Liver (tissue), 8 donors: ENCODE measurements at regions not wholly inside any gene's neighbourhood (a gene's known extent, or its start where the extent isn't known, plus 50 kb on each side); places are given as distances from the start of the nearest gene placed in this dataset.

Source experiments
- DNase-seq: peaks from one replicate; pipeline ENCODE4 v3.0.0-alpha.2; 2017; ENCODE audit warnings: low spot score
- H3K27ac ChIP-seq, 2 donors: one replicate each; pipeline ENCODE4 v1.7.0; 2013; ENCODE audit warnings: inconsistent platforms in 2 of 2, low read length in 2 of 2, control low read depth in 1 of 2, low read depth in 1 of 2, mild to moderate bottlenecking in 1 of 2
- H3K27me3 ChIP-seq, 4 donors: one replicate each; pipeline versions ENCODE4 v1.6.1 to v1.7.0; 2013; ENCODE audit warnings: low read length in 3 of 4, inconsistent platforms in 1 of 4, mild to moderate bottlenecking in 1 of 4, moderate library complexity in 1 of 4; ENCODE audit not compliant: control insufficient read depth in 4 of 4, insufficient read depth in 4 of 4
- H3K36me3 ChIP-seq, 4 donors: one replicate each; pipeline versions ENCODE4 v1.6.1 to v1.7.0; 2013; ENCODE audit warnings: low read length in 3 of 4, mild to moderate bottlenecking in 3 of 4, low read depth in 1 of 4, moderate library complexity in 1 of 4; ENCODE audit not compliant: control insufficient read depth in 4 of 4, insufficient read depth in 3 of 4
- H3K4me1 ChIP-seq, 4 donors: one replicate each; pipeline versions ENCODE4 v1.6.1 to v1.7.0; 2013; ENCODE audit warnings: low read length in 3 of 4, mild to moderate bottlenecking in 3 of 4, moderate library complexity in 1 of 4; ENCODE audit not compliant: control insufficient read depth in 4 of 4, insufficient read depth in 4 of 4
- H3K4me3 ChIP-seq, 3 donors: one replicate each; pipeline versions ENCODE4 v1.6.1 to v1.7.0; 2013; ENCODE audit warnings: low read length in 3 of 3, control low read depth in 1 of 3, low read depth in 1 of 3, mild to moderate bottlenecking in 1 of 3
- H3K9ac ChIP-seq, 2 donors: one replicate each; pipeline ENCODE4 v1.7.0; 2013; ENCODE audit warnings: low read length in 2 of 2, mild to moderate bottlenecking in 2 of 2, moderate library complexity in 2 of 2, control low read depth in 1 of 2, low read depth in 1 of 2
- H3K9me3 ChIP-seq, 4 donors: one replicate each; pipeline versions ENCODE4 v1.6.1 to v1.7.0; 2013; ENCODE audit warnings: low read length in 3 of 4; ENCODE audit not compliant: control insufficient read depth in 4 of 4
- EGR1 ChIP-seq, 2 donors: IDR thresholded peaks; 2 replicates each; pipeline ENCODE4 v1.6.1; 2016 to 2018; ENCODE audit warnings: antibody characterized with exemption in 2 of 2, low read depth in 2 of 2
- FOXA1 ChIP-seq: IDR thresholded peaks from 2 replicates; pipeline ENCODE4 v1.6.1; 2016; ENCODE audit warnings: antibody characterized with exemption
- FOXA2 ChIP-seq: IDR thresholded peaks from 2 replicates; pipeline ENCODE4 v1.6.1; 2016; ENCODE audit warnings: antibody characterized with exemption
- GABPA ChIP-seq, 2 donors: IDR thresholded peaks in 1 of 2; conservative IDR thresholded peaks in 1 of 2; 2 replicates each; pipeline ENCODE4 v1.6.1; 2016; ENCODE audit warnings: antibody characterized with exemption in 2 of 2, mild to moderate bottlenecking in 1 of 2, moderate library complexity in 1 of 2
- HNF4A ChIP-seq, 2 donors: conservative IDR thresholded peaks; 2 replicates each; pipeline ENCODE4 v1.6.1; 2016; ENCODE audit warnings: antibody characterized with exemption in 2 of 2, mild to moderate bottlenecking in 2 of 2
- HNF4G ChIP-seq: IDR thresholded peaks from 2 replicates; pipeline ENCODE4 v1.6.1; 2016; ENCODE audit warnings: antibody characterized with exemption
- JUND ChIP-seq, 2 donors: IDR thresholded peaks; 2 replicates each; pipeline ENCODE4 v1.6.1; 2016; ENCODE audit warnings: antibody characterized with exemption in 2 of 2
- NR2F2 ChIP-seq: IDR thresholded peaks from 2 replicates; pipeline ENCODE4 v1.6.1; 2016; ENCODE audit warnings: antibody characterized with exemption
- RAD21 ChIP-seq, 2 donors: IDR thresholded peaks; 2 replicates each; pipeline ENCODE4 v1.6.1; 2016; ENCODE audit warnings: antibody characterized with exemption in 2 of 2, mild to moderate bottlenecking in 2 of 2
- RXRA ChIP-seq, 2 donors: IDR thresholded peaks; 2 replicates each; pipeline ENCODE4 v1.6.1; 2017 to 2018; ENCODE audit warnings: antibody characterized with exemption in 2 of 2, mild to moderate bottlenecking in 1 of 2
- SP1 ChIP-seq: IDR thresholded peaks from 2 replicates; pipeline ENCODE4 v1.6.1; 2018; ENCODE audit warnings: antibody characterized with exemption, mild to moderate bottlenecking
- TAF1 ChIP-seq: conservative IDR thresholded peaks from 2 replicates; pipeline ENCODE4 v1.6.1; 2016; ENCODE audit warnings: antibody characterized with exemption, mild to moderate bottlenecking
- YY1 ChIP-seq: IDR thresholded peaks from 2 replicates; pipeline ENCODE4 v1.6.1; 2016; ENCODE audit warnings: antibody characterized with exemption, mild to moderate bottlenecking
- WGBS: extraction: QIAGEN DNeasy Blood & Tissue Kit; methylation state at CpG from one replicate; pipeline ENCODE4 v1.1.7; 2013; 5-methylcytosine and 5-hydroxymethylcytosine counted together
- TF ChIP-seq, protein P1 (sequence below): IDR thresholded peaks from 2 replicates; pipeline ENCODE4 v1.6.1; 2016; ENCODE audit warnings: antibody characterized with exemption
- TF ChIP-seq, protein P2 (sequence below): IDR thresholded peaks from 2 replicates; pipeline ENCODE4 v1.6.1; 2016; ENCODE audit warnings: antibody characterized with exemption
- TF ChIP-seq, protein P3 (sequence below): IDR thresholded peaks from 2 replicates; pipeline ENCODE4 v1.6.1; 2016; ENCODE audit warnings: antibody characterized with exemption, mild to moderate bottlenecking
- TF ChIP-seq, protein P4 (sequence below): IDR thresholded peaks from 2 replicates; pipeline ENCODE4 v1.6.1; 2016; ENCODE audit warnings: antibody characterized with exemption
- TF ChIP-seq, protein P5 (sequence below): fragments of 150-350 bp; IDR thresholded peaks from 2 replicates; pipeline ENCODE4 v1.5.1; 2017; ENCODE audit warnings: improper control_type of control experiment, low read depth, low read length; ENCODE audit not compliant: missing input control
- donor health status: healthy.
- donor health status: healthy.
- donor health status: healthy.
- donor health status: healthy.
- donor health status: healthy.

DNA sequence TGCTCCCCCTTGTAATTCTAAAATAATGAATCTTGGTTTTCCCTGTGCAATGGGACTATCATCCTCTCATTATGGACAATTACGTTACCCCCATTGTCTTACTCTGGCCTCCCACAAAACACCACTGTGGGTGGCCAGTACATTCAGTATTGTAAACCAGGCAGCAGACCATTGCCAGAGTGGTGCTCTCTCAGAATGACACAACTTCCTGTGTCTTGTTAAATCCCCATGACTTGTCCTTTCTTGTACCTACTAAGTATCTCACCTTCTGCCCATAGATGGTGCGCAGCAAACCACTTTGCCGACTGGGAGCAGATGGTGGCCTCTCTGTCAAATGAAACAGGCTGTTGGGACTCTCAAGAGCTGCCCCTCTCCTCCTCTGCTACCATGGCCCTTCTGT is 287.1 kb upstream of the RAG2 start:
- no peaks in the 10 kb centered on the region for H3K27me3 ChIP-seq
- H3K9me3 ChIP-seq, result no peaks in the 10 kb centered on the region
- WGBS, result 90% methylated on average over 3 of the region's 3 CpGs
- no peak overlapping the region for H3K4me3 ChIP-seq
- H3K27ac ChIP-seq, result no peak overlapping the region
- no peaks in the 10 kb centered on the region for H3K36me3 ChIP-seq
- DNase-seq, result no peak
- TF ChIP-seq SP1 (no peak), RAD21 (IDR thresholded peaks at IDR 0.05) (no peak), FOXA1 (no peak), TAF1 (no peak), HNF4A (conservative IDR thresholded peaks at IDR 0.05) (no peak), GABPA (IDR thresholded peaks at IDR 0.05 in 1 of 2, conservative IDR thresholded peaks at IDR 0.05 in 1 of 2) (no peak), EGR1 (IDR thresholded peaks at IDR 0.05; ENCODE audit: low read depth in 2 of 2) (no peak), RXRA (IDR thresholded peaks at IDR 0.05) (no peak), FOXA2 (no peak), HNF4G (no peak), YY1 (no peak), NR2F2 (no peak), JUND (IDR thresholded peaks at IDR 0.05) (no peak)
- TF ChIP-seq, protein P1, sequence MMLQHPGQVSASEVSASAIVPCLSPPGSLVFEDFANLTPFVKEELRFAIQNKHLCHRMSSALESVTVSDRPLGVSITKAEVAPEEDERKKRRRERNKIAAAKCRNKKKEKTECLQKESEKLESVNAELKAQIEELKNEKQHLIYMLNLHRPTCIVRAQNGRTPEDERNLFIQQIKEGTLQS, result no peak
- TF ChIP-seq, protein P2, sequence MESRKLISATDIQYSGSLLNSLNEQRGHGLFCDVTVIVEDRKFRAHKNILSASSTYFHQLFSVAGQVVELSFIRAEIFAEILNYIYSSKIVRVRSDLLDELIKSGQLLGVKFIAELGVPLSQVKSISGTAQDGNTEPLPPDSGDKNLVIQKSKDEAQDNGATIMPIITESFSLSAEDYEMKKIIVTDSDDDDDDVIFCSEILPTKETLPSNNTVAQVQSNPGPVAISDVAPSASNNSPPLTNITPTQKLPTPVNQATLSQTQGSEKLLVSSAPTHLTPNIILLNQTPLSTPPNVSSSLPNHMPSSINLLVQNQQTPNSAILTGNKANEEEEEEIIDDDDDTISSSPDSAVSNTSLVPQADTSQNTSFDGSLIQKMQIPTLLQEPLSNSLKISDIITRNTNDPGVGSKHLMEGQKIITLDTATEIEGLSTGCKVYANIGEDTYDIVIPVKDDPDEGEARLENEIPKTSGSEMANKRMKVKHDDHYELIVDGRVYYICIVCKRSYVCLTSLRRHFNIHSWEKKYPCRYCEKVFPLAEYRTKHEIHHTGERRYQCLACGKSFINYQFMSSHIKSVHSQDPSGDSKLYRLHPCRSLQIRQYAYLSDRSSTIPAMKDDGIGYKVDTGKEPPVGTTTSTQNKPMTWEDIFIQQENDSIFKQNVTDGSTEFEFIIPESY, result no peak
- TF ChIP-seq, protein P3, sequence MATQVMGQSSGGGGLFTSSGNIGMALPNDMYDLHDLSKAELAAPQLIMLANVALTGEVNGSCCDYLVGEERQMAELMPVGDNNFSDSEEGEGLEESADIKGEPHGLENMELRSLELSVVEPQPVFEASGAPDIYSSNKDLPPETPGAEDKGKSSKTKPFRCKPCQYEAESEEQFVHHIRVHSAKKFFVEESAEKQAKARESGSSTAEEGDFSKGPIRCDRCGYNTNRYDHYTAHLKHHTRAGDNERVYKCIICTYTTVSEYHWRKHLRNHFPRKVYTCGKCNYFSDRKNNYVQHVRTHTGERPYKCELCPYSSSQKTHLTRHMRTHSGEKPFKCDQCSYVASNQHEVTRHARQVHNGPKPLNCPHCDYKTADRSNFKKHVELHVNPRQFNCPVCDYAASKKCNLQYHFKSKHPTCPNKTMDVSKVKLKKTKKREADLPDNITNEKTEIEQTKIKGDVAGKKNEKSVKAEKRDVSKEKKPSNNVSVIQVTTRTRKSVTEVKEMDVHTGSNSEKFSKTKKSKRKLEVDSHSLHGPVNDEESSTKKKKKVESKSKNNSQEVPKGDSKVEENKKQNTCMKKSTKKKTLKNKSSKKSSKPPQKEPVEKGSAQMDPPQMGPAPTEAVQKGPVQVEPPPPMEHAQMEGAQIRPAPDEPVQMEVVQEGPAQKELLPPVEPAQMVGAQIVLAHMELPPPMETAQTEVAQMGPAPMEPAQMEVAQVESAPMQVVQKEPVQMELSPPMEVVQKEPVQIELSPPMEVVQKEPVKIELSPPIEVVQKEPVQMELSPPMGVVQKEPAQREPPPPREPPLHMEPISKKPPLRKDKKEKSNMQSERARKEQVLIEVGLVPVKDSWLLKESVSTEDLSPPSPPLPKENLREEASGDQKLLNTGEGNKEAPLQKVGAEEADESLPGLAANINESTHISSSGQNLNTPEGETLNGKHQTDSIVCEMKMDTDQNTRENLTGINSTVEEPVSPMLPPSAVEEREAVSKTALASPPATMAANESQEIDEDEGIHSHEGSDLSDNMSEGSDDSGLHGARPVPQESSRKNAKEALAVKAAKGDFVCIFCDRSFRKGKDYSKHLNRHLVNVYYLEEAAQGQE, result no peak
- TF ChIP-seq, protein P4, sequence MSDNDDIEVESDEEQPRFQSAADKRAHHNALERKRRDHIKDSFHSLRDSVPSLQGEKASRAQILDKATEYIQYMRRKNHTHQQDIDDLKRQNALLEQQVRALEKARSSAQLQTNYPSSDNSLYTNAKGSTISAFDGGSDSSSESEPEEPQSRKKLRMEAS, result no peak
- TF ChIP-seq, protein P5, sequence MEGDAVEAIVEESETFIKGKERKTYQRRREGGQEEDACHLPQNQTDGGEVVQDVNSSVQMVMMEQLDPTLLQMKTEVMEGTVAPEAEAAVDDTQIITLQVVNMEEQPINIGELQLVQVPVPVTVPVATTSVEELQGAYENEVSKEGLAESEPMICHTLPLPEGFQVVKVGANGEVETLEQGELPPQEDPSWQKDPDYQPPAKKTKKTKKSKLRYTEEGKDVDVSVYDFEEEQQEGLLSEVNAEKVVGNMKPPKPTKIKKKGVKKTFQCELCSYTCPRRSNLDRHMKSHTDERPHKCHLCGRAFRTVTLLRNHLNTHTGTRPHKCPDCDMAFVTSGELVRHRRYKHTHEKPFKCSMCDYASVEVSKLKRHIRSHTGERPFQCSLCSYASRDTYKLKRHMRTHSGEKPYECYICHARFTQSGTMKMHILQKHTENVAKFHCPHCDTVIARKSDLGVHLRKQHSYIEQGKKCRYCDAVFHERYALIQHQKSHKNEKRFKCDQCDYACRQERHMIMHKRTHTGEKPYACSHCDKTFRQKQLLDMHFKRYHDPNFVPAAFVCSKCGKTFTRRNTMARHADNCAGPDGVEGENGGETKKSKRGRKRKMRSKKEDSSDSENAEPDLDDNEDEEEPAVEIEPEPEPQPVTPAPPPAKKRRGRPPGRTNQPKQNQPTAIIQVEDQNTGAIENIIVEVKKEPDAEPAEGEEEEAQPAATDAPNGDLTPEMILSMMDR, result no peak
- no peak overlapping the region for H3K9ac ChIP-seq
- peaks cover 0 to 1% (median under 1%) of the 10 kb centered on the region in 4 donors for H3K4me1 ChIP-seq

DNA sequence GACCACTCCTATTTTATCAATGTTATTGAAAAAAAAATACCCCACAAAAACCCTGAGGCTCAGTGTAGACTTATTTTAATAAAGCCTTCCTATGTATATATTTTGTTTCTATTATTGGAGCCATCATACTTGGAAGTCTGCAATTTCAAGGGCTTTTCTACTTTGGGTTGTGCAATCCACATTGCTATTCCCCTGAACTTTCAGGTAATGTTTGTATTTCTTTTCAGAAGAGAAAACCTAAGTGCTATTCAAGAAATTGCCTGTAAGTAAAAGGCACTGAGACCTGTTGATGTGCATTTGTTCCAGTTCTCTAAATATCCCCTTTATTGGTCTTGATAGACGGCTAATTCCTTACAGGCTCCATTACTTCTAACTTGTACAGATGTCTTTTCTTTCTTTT is 280.7 kb upstream of the RAG2 start:
- H3K36me3 ChIP-seq, result no peaks in the 10 kb centered on the region
- no peaks in the 10 kb centered on the region for H3K4me1 ChIP-seq
- WGBS, result 84% methylated on average over 1 of the region's 1 CpG
- no peak overlapping the region for H3K4me3 ChIP-seq
- H3K9me3 ChIP-seq, result no peaks in the 10 kb centered on the region
- H3K9ac ChIP-seq, result no peak overlapping the region
- H3K27me3 ChIP-seq, result no peaks in the 10 kb centered on the region
- no peak for DNase-seq
- H3K27ac ChIP-seq, result no peak overlapping the region
- TF ChIP-seq RAD21 (IDR thresholded peaks at IDR 0.05) (no peak), FOXA1 (no peak), EGR1 (IDR thresholded peaks at IDR 0.05; ENCODE audit: low read depth in 2 of 2) (no peak), HNF4G (no peak), FOXA2 (no peak), RXRA (IDR thresholded peaks at IDR 0.05) (no peak), NR2F2 (no peak), JUND (IDR thresholded peaks at IDR 0.05) (no peak), SP1 (no peak), GABPA (IDR thresholded peaks at IDR 0.05 in 1 of 2, conservative IDR thresholded peaks at IDR 0.05 in 1 of 2) (no peak), TAF1 (no peak)
- TF ChIP-seq, protein P4, result no peak
- TF ChIP-seq, protein P1, result no peak
- TF ChIP-seq, protein P5, result no peak
